Activated CD8-positive, alpha-beta T cell treated with anti-CD3 and anti-CD28 coated beads for 36 hours (primary cell): ENCODE measurements at regions not wholly inside any gene's neighbourhood (a gene's known extent, or its start where the extent isn't known, plus 50 kb on each side); places are given as distances from the start of the nearest gene placed in this dataset.
"Not testable (repeated sequence)": the region's sequence is repeated elsewhere in the genome, so short reads cannot be mapped to it uniquely, and the experiment has no call there.

Source experiments
- ATAC-seq: fragments of 200-7000 bp; cut with Tn5 transposase; one replicate; pipeline ENCODE4 v1.10.0; 2021; ENCODE audit warnings: mild to moderate bottlenecking, moderate library complexity
- CTCF ChIA-PET: fragments of 350-600 bp; sonication (Branson Sonifier 250); formaldehyde crosslinking; loops from one replicate; lab custom pipeline; 2021; ENCODE audit warnings: antibody characterized with exemption; lab: Charles Lee
- POLR2A ChIA-PET: fragments of 350-600 bp; sonication (Branson Sonifier 250); formaldehyde crosslinking; loops from one replicate; lab custom pipeline; 2021; ENCODE audit warnings: antibody characterized with exemption; lab: Charles Lee
- DNase-seq: peaks from one replicate; pipeline ENCODE4 v3.0.0-alpha.2; 2020
- H3K27ac Mint-ChIP-seq: one replicate; pipeline ENCODE4 v1.8.0; 2021; ENCODE audit warnings: mild to moderate bottlenecking, mixed read lengths
- H3K27me3 Mint-ChIP-seq: one replicate; pipeline ENCODE4 v1.8.0; 2021; ENCODE audit warnings: mixed read lengths
- H3K36me3 Mint-ChIP-seq: one replicate; pipeline ENCODE4 v1.8.0; 2021; ENCODE audit warnings: low read depth, mixed read lengths
- H3K4me1 Mint-ChIP-seq: one replicate; pipeline ENCODE4 v1.8.0; 2021; ENCODE audit warnings: low read depth, mixed read lengths
- H3K4me3 Mint-ChIP-seq: one replicate; pipeline ENCODE4 v1.8.0; 2021; ENCODE audit warnings: mild to moderate bottlenecking, moderate library complexity, mixed read lengths
- H3K9me3 Mint-ChIP-seq: one replicate; pipeline ENCODE4 v1.8.0; 2021; ENCODE audit warnings: mixed read lengths
- CTCF ChIP-seq: fragments of 200-600 bp; IDR thresholded peaks from one replicate; pipeline ENCODE4 v1.8.0; 2022; ENCODE audit warnings: antibody characterized with exemption, mild to moderate bottlenecking
- intact Hi-C: fragments of 100-400 bp; cut with micrococcal nuclease; formaldehyde crosslinking; loops from one replicate; pipeline ENCODE4 v1.10.0; 2022

GRCh38 chr10:55929291-55929690 is 431.8 kb downstream of the ZWINT start:
- POLR2A ChIA-PET = no interaction called here
- DNase-seq = no peak
- no peak for TF ChIP-seq CTCF
- Mint-ChIP-seq H3K27ac (no peak overlapping the region), H3K4me1 (no peaks in the 10 kb centered on the region), H3K9me3 (peaks cover 1% of the 10 kb centered on the region), H3K4me3 (no peak overlapping the region), H3K36me3 (no peaks in the 10 kb centered on the region), H3K27me3 (no peaks in the 10 kb centered on the region)
- intact Hi-C loops = no loop called here
- ATAC-seq = no peak
- CTCF ChIA-PET = no interaction called here

GRCh38 chr10:55899472-55900147 is 461.4 kb downstream of the ZWINT start:
- CTCF ChIA-PET, DNase-seq, H3K27me3 Mint-ChIP-seq, H3K27ac Mint-ChIP-seq, H3K36me3 Mint-ChIP-seq, H3K4me3 Mint-ChIP-seq, H3K4me1 Mint-ChIP-seq, intact Hi-C loops, ATAC-seq, POLR2A ChIA-PET, H3K9me3 Mint-ChIP-seq: not testable (repeated sequence)

- H3K27me3 Mint-ChIP-seq = no peaks in the 10 kb centered on the region
- POLR2A ChIA-PET = no interaction called here
- no peaks in the 10 kb centered on the region for H3K36me3 Mint-ChIP-seq
- no peak overlapping the region for H3K4me3 Mint-ChIP-seq
- intact Hi-C loops = no loop called here
- DNase-seq = no peak
- no peak for ATAC-seq
- H3K9me3 Mint-ChIP-seq = peaks cover 3% of the 10 kb centered on the region
- no peak overlapping the region for H3K27ac Mint-ChIP-seq
- no peak for TF ChIP-seq CTCF
- no peaks in the 10 kb centered on the region for H3K4me1 Mint-ChIP-seq
- CTCF ChIA-PET = no interaction called here
Measured at GRCh38 chr10:55897490-55897921, 463.6 kb downstream of the ZWINT start.

GRCh38 chr10:55892276-55892675 is 468.8 kb downstream of the ZWINT start:
- no peak for TF ChIP-seq CTCF
- Mint-ChIP-seq H3K27me3 (no peaks in the 10 kb centered on the region), H3K27ac (no peak overlapping the region), H3K4me1 (no peaks in the 10 kb centered on the region), H3K4me3 (no peak overlapping the region), H3K9me3 (peaks cover 3% of the 10 kb centered on the region), H3K36me3 (no peaks in the 10 kb centered on the region)
- ATAC-seq (no peak), DNase-seq (no peak)
- ChIA-PET CTCF (no interaction called here), POLR2A (no interaction called here)
- intact Hi-C loops = no loop called here

GRCh38 chr10:55881588-55881987 is 479.5 kb downstream of the ZWINT start:
- intact Hi-C loops = no loop called here
- Mint-ChIP-seq H3K4me3 (no peak overlapping the region), H3K27ac (no peak overlapping the region), H3K9me3 (peaks cover 19% of the 10 kb centered on the region), H3K27me3 (no peaks in the 10 kb centered on the region), H3K36me3 (no peaks in the 10 kb centered on the region), H3K4me1 (no peaks in the 10 kb centered on the region)
- DNase-seq (no peak), ATAC-seq (no peak)
- POLR2A ChIA-PET = no interaction called here
- no peak for TF ChIP-seq CTCF
- CTCF ChIA-PET = no interaction called here
